WTC11 (cell line): ENCODE measurements at regions not wholly inside any gene's neighbourhood (a gene's known extent, or its start where the extent isn't known, plus 50 kb on each side); places are given as distances from the start of the nearest gene placed in this dataset.
A peak's percentile ranks its signal among the peaks of the same experiment; 100 is the strongest.

Experiments used
- ATAC-seq: fragments of 200-7000 bp; cut with Tn5 transposase; 2 replicates; pipeline ENCODE4 v1.10.0; 2021; ENCODE audit warnings: mild to moderate bottlenecking, moderate library complexity
- CTCF ChIA-PET: fragments of 300-600 bp; sonication (Branson Sonifier 250); formaldehyde crosslinking; loops from one replicate; lab custom pipeline; 2021; ENCODE audit warnings: antibody characterized with exemption; lab: Charles Lee
- POLR2A ChIA-PET: fragments of 350-600 bp; sonication (Branson Sonifier 250); formaldehyde crosslinking; loops from one replicate; lab custom pipeline; 2021; ENCODE audit warnings: antibody characterized with exemption; lab: Charles Lee
- DNase-seq: peaks from one replicate; pipeline ENCODE4 v3.0.0; 2021; ENCODE audit warnings: low spot score
- H3K27ac Mint-ChIP-seq: 2 replicates; pipeline ENCODE4 v1.8.0; 2021; ENCODE audit warnings: mixed read lengths
- H3K27me3 Mint-ChIP-seq: 2 replicates; pipeline ENCODE4 v1.8.0; 2021; ENCODE audit warnings: low read depth, mild to moderate bottlenecking, moderate library complexity, mixed read lengths
- H3K36me3 Mint-ChIP-seq: 2 replicates; pipeline ENCODE4 v1.8.0; 2021; ENCODE audit warnings: mixed read lengths
- H3K4me1 Mint-ChIP-seq: 2 replicates; pipeline ENCODE4 v1.8.0; 2022; ENCODE audit warnings: mixed read lengths
- H3K4me3 Mint-ChIP-seq: 2 replicates; pipeline ENCODE4 v1.8.0; 2021; ENCODE audit warnings: mild to moderate bottlenecking, moderate library complexity, mixed read lengths
- H3K9me3 Mint-ChIP-seq: 2 replicates; pipeline ENCODE4 v1.8.0; 2021; ENCODE audit warnings: mixed read lengths
- CREB1 ChIP-seq: sonication (generic); formaldehyde crosslinking; IDR thresholded peaks from 2 replicates; pipeline ENCODE4 v1.8.0; 2023; ENCODE audit warnings: mild to moderate bottlenecking, missing genetic modification reagents
- E2F5 ChIP-seq: sonication (generic); formaldehyde crosslinking; IDR thresholded peaks from 2 replicates; pipeline ENCODE4 v1.8.1; 2022; ENCODE audit warnings: mild to moderate bottlenecking, moderate library complexity, missing genetic modification reagents
- EMX1 ChIP-seq: fragments of 250-450 bp; sonication (Bioruptor Pico); IDR thresholded peaks from 2 replicates; pipeline ENCODE4 v1.8.0; 2021; ENCODE audit warnings: mild to moderate bottlenecking
- ERG ChIP-seq: fragments of 250-450 bp; sonication (Bioruptor Pico); IDR thresholded peaks from 2 replicates; pipeline ENCODE4 v1.8.0; 2021; ENCODE audit warnings: mild to moderate bottlenecking
- ETV6 ChIP-seq: sonication (generic); formaldehyde crosslinking; IDR thresholded peaks from 2 replicates; pipeline ENCODE4 v1.8.1; 2022; ENCODE audit warnings: mild to moderate bottlenecking, missing genetic modification reagents
- FOXJ3 ChIP-seq: sonication (generic); formaldehyde crosslinking; IDR thresholded peaks from 2 replicates; pipeline ENCODE4 v1.9.0; 2021; ENCODE audit warnings: missing genetic modification reagents, mild to moderate bottlenecking, borderline replicate concordance
- IRF2 ChIP-seq: sonication (generic); formaldehyde crosslinking; IDR thresholded peaks from 2 replicates; pipeline ENCODE4 v1.8.0; 2022; ENCODE audit warnings: low read depth, missing genetic modification reagents, borderline replicate concordance
- NFATC4 ChIP-seq: fragments of 250-450 bp; sonication (Bioruptor Pico); IDR thresholded peaks from 2 replicates; pipeline ENCODE4 v1.9.0; 2021; ENCODE audit warnings: mild to moderate bottlenecking
- PRDM15 ChIP-seq: sonication (generic); formaldehyde crosslinking; IDR thresholded peaks from 2 replicates; pipeline ENCODE4 v1.8.0; 2022; ENCODE audit warnings: missing genetic modification reagents
- SMAD3 ChIP-seq: sonication (generic); formaldehyde crosslinking; IDR thresholded peaks from 2 replicates; pipeline ENCODE4 v1.8.0; 2022; ENCODE audit warnings: missing genetic modification reagents, mild to moderate bottlenecking, borderline replicate concordance
- STAT6 ChIP-seq: sonication (generic); formaldehyde crosslinking; conservative IDR thresholded peaks from 2 replicates; pipeline ENCODE4 v1.8.1; 2023; ENCODE audit warnings: mild to moderate bottlenecking, low read depth, missing genetic modification reagents, moderate library complexity
- TEAD4 ChIP-seq: sonication (generic); formaldehyde crosslinking; IDR thresholded peaks from 2 replicates; pipeline ENCODE4 v1.8.0; 2022; ENCODE audit warnings: mild to moderate bottlenecking, missing genetic modification reagents
- ZBTB21 ChIP-seq: sonication (generic); formaldehyde crosslinking; IDR thresholded peaks from 2 replicates; pipeline ENCODE4 v1.8.1; 2023; ENCODE audit warnings: mild to moderate bottlenecking, missing genetic modification reagents, borderline replicate concordance
- ZNF232 ChIP-seq: sonication (generic); formaldehyde crosslinking; IDR thresholded peaks from 2 replicates; pipeline ENCODE4 v1.8.0; 2022; ENCODE audit warnings: mild to moderate bottlenecking, missing genetic modification reagents
- ZNF396 ChIP-seq: fragments of 250-450 bp; sonication (Bioruptor Pico); IDR thresholded peaks from 2 replicates; pipeline ENCODE4 v1.8.0; 2021; ENCODE audit warnings: mild to moderate bottlenecking, moderate library complexity, borderline replicate concordance
- ZNF416 ChIP-seq: fragments of 250-450 bp; sonication (Bioruptor Pico); IDR thresholded peaks from 2 replicates; pipeline ENCODE4 v1.9.0; 2021; ENCODE audit warnings: mild to moderate bottlenecking, inconsistent platforms
- ZNF425 ChIP-seq: fragments of 250-450 bp; sonication (Bioruptor Pico); conservative IDR thresholded peaks from 2 replicates; pipeline ENCODE4 v1.9.0; 2021; ENCODE audit warnings: mild to moderate bottlenecking
- TF ChIP-seq, protein P1 (sequence below): sonication (generic); formaldehyde crosslinking; IDR thresholded peaks from 2 replicates; pipeline ENCODE4 v1.8.1; 2022; ENCODE audit warnings: mild to moderate bottlenecking, missing genetic modification reagents, moderate library complexity, borderline replicate concordance

- TF ChIP-seq PRDM15 (CRISPR knock-in tag), result no peak
Observed at GRCh38 chr13:80841414-80841813, 500.5 kb upstream of the SPRY2 start (continued).

GRCh38 chr13:80840316-80840976 is 499.5 kb upstream of the SPRY2 start:
- peaks cover 16% of the 10 kb centered on the region for H3K9me3 Mint-ChIP-seq
- H3K27me3 Mint-ChIP-seq, result no peaks in the 10 kb centered on the region; the same call in 1 of the 2 replicates
- DNase-seq (no peak), ATAC-seq (peak; percentile 67)
- peaks cover 9% of the 10 kb centered on the region for H3K4me1 Mint-ChIP-seq
- H3K36me3 Mint-ChIP-seq, result peaks cover 20% of the 10 kb centered on the region
- POLR2A ChIA-PET, result no interaction called here
- no peak for TF ChIP-seq ZBTB21
- no peak for TF ChIP-seq STAT6 (CRISPR knock-in tag)
- TF ChIP-seq IRF2 (CRISPR knock-in tag), result no peak
- TF ChIP-seq ETV6 (CRISPR knock-in tag), result no peak
- no peak for TF ChIP-seq ZNF232 (CRISPR knock-in tag)
- TF ChIP-seq EMX1 (CRISPR knock-in tag), result no peak
- TF ChIP-seq FOXJ3 (CRISPR knock-in tag), result no peak
- no peak for TF ChIP-seq CREB1 (CRISPR knock-in tag)
- no peak for TF ChIP-seq ZNF416 (CRISPR knock-in tag)
- TF ChIP-seq SMAD3 (CRISPR knock-in tag), result no peak
- TF ChIP-seq ERG (CRISPR knock-in tag), result no peak
- no peak for TF ChIP-seq E2F5 (CRISPR knock-in tag)
- CTCF ChIA-PET, result no interaction called here
- no peak overlapping the region for H3K27ac Mint-ChIP-seq
- H3K4me3 Mint-ChIP-seq, result no peak overlapping the region

- peaks cover 39% of the 10 kb centered on the region for H3K36me3 Mint-ChIP-seq
- TF ChIP-seq ZNF425 (no peak), ZBTB21 (no peak), E2F5 (CRISPR knock-in tag) (no peak), TEAD4 (no peak), ZNF396 (no peak), NFATC4 (no peak)
- TF ChIP-seq, protein P1, sequence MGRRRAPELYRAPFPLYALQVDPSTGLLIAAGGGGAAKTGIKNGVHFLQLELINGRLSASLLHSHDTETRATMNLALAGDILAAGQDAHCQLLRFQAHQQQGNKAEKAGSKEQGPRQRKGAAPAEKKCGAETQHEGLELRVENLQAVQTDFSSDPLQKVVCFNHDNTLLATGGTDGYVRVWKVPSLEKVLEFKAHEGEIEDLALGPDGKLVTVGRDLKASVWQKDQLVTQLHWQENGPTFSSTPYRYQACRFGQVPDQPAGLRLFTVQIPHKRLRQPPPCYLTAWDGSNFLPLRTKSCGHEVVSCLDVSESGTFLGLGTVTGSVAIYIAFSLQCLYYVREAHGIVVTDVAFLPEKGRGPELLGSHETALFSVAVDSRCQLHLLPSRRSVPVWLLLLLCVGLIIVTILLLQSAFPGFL (CRISPR knock-in tag), result no peak
- TF ChIP-seq, all 79 proteins: peak for 0
- POLR2A ChIA-PET, result no interaction called here
- Mint-ChIP-seq H3K4me3 (no peak overlapping the region), H3K4me1 (no peaks in the 10 kb centered on the region), H3K27ac (no peak overlapping the region), H3K9me3 (peaks cover 44% of the 10 kb centered on the region), H3K27me3 (no peaks in the 10 kb centered on the region; the same call in 1 of the 2 replicates)
- DNase-seq (no peak), ATAC-seq (no peak)
- CTCF ChIA-PET, result no interaction called here
Observed at GRCh38 chr13:80835902-80836301, 495.0 kb upstream of the SPRY2 start.
